Calu3 (cell line): ENCODE measurements at regions not wholly inside any gene's neighbourhood (a gene's known extent, or its start where the extent isn't known, plus 50 kb on each side); places are given as distances from the start of the nearest gene placed in this dataset.

Source experiments
- BruUV-seq: library from RNA; stranded (reverse); fragments of 400-500 nt; replicated peaks from 2 replicates; lab custom pipeline; 2021; lab: Mats Ljungman, UMichigan
- CTCF ChIA-PET: fragments of 300-600 bp; sonication (Branson Sonifier 250); formaldehyde crosslinking; loops from one replicate; lab custom pipeline; 2022; ENCODE audit warnings: antibody characterized with exemption; lab: Charles Lee
- DNase-seq: peaks from one replicate; pipeline ENCODE4 v3.0.0; 2022
- H3K27ac Mint-ChIP-seq: one replicate; pipeline ENCODE4 v1.8.0; 2022; ENCODE audit warnings: mixed read lengths; ENCODE audit not compliant: unreplicated experiment
- H3K27me3 Mint-ChIP-seq: one replicate; pipeline ENCODE4 v1.8.0; 2022; ENCODE audit warnings: mixed read lengths; ENCODE audit not compliant: unreplicated experiment
- H3K36me3 Mint-ChIP-seq: one replicate; pipeline ENCODE4 v1.8.0; 2022; ENCODE audit warnings: mild to moderate bottlenecking, moderate library complexity, mixed read lengths; ENCODE audit not compliant: insufficient read depth, unreplicated experiment
- H3K4me1 Mint-ChIP-seq: one replicate; pipeline ENCODE4 v1.8.0; 2022; ENCODE audit warnings: mild to moderate bottlenecking, low read depth, mixed read lengths; ENCODE audit not compliant: unreplicated experiment
- H3K4me3 Mint-ChIP-seq: one replicate; pipeline ENCODE4 v1.8.0; 2022; ENCODE audit warnings: mild to moderate bottlenecking, low read depth, moderate library complexity, mixed read lengths; ENCODE audit not compliant: unreplicated experiment
- H3K9me3 Mint-ChIP-seq: one replicate; pipeline ENCODE4 v1.8.0; 2022; ENCODE audit warnings: low read depth, mixed read lengths; ENCODE audit not compliant: unreplicated experiment
- intact Hi-C: fragments of 100-400 bp; cut with micrococcal nuclease; formaldehyde crosslinking; loops from one replicate; pipeline ENCODE4 v1.10.0; 2022; ENCODE audit not compliant: unreplicated experiment
- TF ChIP-seq, protein P1 (sequence below): fragments of 200-600 bp; IDR thresholded peaks from one replicate; pipeline ENCODE4 v1.8.0; 2022; ENCODE audit warnings: antibody characterized with exemption; ENCODE audit not compliant: unreplicated experiment

DNA sequence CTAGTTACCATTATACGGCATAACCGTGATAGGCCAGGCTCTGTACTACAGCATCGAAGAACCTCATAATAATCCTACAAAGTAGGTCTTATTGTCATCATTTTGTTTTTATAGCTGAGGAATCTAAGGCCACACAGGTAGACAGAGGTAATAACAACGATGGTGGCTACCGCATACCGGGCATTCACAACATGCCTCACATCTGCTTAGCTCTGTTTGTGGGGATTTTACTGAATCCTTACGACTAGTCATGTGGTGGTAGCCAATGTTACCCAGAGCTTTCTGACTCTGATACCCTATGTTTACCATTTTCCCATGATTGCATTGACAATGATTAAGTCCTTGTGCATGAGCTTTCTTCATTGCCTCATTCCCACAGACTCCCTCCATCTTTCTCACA lies 269.4 kb downstream of the TCF7L2 start:
- H3K4me1 Mint-ChIP-seq: no peaks in the 10 kb centered on the region
- peaks cover 25% of the 10 kb centered on the region for H3K27me3 Mint-ChIP-seq
- H3K36me3 Mint-ChIP-seq: no peaks in the 10 kb centered on the region
- no peak overlapping the region for H3K4me3 Mint-ChIP-seq
- TF ChIP-seq, protein P1, sequence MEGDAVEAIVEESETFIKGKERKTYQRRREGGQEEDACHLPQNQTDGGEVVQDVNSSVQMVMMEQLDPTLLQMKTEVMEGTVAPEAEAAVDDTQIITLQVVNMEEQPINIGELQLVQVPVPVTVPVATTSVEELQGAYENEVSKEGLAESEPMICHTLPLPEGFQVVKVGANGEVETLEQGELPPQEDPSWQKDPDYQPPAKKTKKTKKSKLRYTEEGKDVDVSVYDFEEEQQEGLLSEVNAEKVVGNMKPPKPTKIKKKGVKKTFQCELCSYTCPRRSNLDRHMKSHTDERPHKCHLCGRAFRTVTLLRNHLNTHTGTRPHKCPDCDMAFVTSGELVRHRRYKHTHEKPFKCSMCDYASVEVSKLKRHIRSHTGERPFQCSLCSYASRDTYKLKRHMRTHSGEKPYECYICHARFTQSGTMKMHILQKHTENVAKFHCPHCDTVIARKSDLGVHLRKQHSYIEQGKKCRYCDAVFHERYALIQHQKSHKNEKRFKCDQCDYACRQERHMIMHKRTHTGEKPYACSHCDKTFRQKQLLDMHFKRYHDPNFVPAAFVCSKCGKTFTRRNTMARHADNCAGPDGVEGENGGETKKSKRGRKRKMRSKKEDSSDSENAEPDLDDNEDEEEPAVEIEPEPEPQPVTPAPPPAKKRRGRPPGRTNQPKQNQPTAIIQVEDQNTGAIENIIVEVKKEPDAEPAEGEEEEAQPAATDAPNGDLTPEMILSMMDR: no peak
- H3K27ac Mint-ChIP-seq: no peak overlapping the region
- DNase-seq: no peak
- CTCF ChIA-PET: no interaction called here
- intact Hi-C loops: loop anchor here (5.0 to 10.0 kb wide), 2 partner anchors 168 to 745 kb away; no protein-coding TSS in a partner anchor
- no TSS peak for BruUV-seq
- H3K9me3 Mint-ChIP-seq: no peaks in the 10 kb centered on the region

DNA sequence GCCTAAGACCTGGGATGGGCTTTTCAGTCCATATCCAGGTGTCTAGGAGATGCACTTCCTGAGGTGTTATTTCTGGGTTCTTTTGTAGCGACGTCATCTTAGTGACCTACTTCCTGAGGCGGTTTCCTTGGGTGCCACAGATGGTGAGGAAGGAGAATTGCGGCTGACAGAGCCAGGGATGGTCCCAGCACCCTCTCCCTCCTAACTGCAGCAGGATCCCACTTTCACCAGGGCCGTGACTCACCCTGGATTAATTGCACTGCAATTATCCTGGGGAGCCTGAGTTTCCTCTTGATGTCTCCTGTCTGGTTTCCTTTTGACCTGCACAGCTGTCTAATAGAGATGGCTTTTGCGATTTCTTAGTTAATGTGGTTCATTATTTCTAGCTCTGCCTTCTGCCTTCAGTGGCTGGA lies 271.7 kb downstream of the TCF7L2 start:
- Mint-ChIP-seq H3K4me1 (no peaks in the 10 kb centered on the region), H3K27ac (no peak overlapping the region), H3K4me3 (no peak overlapping the region), H3K27me3 (peaks cover 40% of the 10 kb centered on the region), H3K9me3 (no peaks in the 10 kb centered on the region), H3K36me3 (no peaks in the 10 kb centered on the region)
- TF ChIP-seq, protein P1: no peak
- intact Hi-C loops: no loop called here
- CTCF ChIA-PET: no interaction called here
- no peak for DNase-seq
- BruUV-seq: no TSS peak

DNA sequence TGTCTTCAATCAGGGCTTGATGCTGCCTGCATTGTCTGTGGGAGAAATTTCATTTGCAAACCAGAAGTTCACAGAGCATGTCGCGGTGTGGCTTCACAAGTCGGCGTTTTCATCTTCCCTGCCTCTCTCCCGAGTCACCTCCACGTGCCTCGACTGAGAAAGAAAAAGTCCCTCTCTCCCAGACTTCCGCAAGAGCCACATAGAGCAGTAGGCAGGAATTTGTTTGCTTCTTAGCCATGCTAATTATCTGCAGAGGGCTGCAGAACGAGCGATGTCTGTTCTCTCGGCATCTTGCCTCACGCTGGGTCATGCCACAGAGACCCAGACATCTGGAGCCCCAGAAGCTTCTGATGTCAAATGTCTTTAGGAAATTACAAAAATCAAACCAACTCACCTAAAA lies 272.2 kb downstream of the TCF7L2 start:
- H3K27ac Mint-ChIP-seq: no peak overlapping the region
- H3K4me1 Mint-ChIP-seq: no peaks in the 10 kb centered on the region

DNA sequence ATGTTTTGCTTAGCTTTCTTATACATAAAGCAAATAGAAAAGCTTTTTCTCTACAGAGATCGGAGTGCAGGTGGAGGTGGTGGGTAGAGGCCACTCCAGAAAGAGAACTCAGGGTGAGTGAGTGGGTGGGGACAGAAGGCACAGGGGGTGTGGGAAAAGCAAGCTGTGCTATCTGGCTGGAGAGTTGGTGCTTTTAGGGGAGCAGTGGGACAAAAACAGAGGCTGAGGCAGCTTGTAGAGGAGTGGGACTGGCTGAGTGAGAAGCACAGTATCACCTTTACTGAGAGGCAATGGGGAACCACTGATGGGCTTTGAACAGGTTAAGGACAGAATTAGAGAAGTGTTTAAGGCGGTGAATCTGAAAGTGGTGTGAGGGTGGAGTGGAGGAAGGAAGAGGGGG lies 275.3 kb downstream of the TCF7L2 start:
- CTCF ChIA-PET: no interaction called here
- BruUV-seq: no TSS peak
- Mint-ChIP-seq H3K9me3 (no peaks in the 10 kb centered on the region), H3K27ac (no peak overlapping the region), H3K4me1 (no peaks in the 10 kb centered on the region), H3K4me3 (no peak overlapping the region), H3K36me3 (no peaks in the 10 kb centered on the region), H3K27me3 (peaks cover 59% of the 10 kb centered on the region)
- TF ChIP-seq, protein P1: no peak
- intact Hi-C loops: no loop called here
- DNase-seq: no peak

More for the DNA sequence above, 272.2 kb downstream of the TCF7L2 start:
- BruUV-seq: no TSS peak
- peaks cover 40% of the 10 kb centered on the region for H3K27me3 Mint-ChIP-seq
- no peak overlapping the region for H3K4me3 Mint-ChIP-seq
- no peak for DNase-seq
- no peaks in the 10 kb centered on the region for H3K9me3 Mint-ChIP-seq
- TF ChIP-seq, protein P1: no peak
- CTCF ChIA-PET: no interaction called here
- H3K36me3 Mint-ChIP-seq: no peaks in the 10 kb centered on the region
- intact Hi-C loops: no loop called here
